Colonic mucosa (tissue), 4 donors: ENCODE measurements at regions not wholly inside any gene's neighbourhood (a gene's known extent, or its start where the extent isn't known, plus 50 kb on each side); places are given as distances from the start of the nearest gene placed in this dataset.
"Not testable (repeated sequence)": the region's sequence is repeated elsewhere in the genome, so short reads cannot be mapped to it uniquely, and the experiment has no call there.

Experiments
- DNase-seq: peaks from one replicate; pipeline ENCODE4 v3.0.0-alpha.2; 2020
- H3K27ac ChIP-seq: fragments of 200-600 bp; one replicate; pipeline ENCODE4 v1.8.0; 2021
- H3K27me3 ChIP-seq: fragments of 200-600 bp; one replicate; pipeline ENCODE4 v1.8.0; 2021
- H3K36me3 ChIP-seq: fragments of 200-600 bp; one replicate; pipeline ENCODE4 v1.8.0; 2021
- H3K4me1 ChIP-seq: fragments of 200-600 bp; one replicate; pipeline ENCODE4 v1.8.0; 2021; ENCODE audit warnings: mild to moderate bottlenecking
- H3K4me3 ChIP-seq: fragments of 200-600 bp; one replicate; pipeline ENCODE4 v1.8.0; 2021
- H3K9ac ChIP-seq, 2 donors: one replicate each; pipeline ENCODE4 v1.7.0; 2013; ENCODE audit warnings: control low read depth in 2 of 2, low read depth in 2 of 2, low read length in 2 of 2
- H3K9me3 ChIP-seq: fragments of 200-600 bp; one replicate; pipeline ENCODE4 v1.8.0; 2021
- CTCF ChIP-seq: fragments of 200-600 bp; IDR thresholded peaks from one replicate; pipeline ENCODE4 v1.8.0; 2022; ENCODE audit warnings: antibody characterized with exemption, mild to moderate bottlenecking
- intact Hi-C: fragments of 100-400 bp; cut with DNase I; formaldehyde crosslinking; loops from one replicate; pipeline ENCODE4 v1.14.1; 2022
- donor health status: healthy.
- donor health status: DM: no; HTN: no; CAD: no.
- donor health status: DM: no; HTN: no; CAD: no.

- no peak for TF ChIP-seq CTCF
- intact Hi-C loops: no loop called here
- Histone ChIP-seq H3K27me3 (no peaks in the 10 kb centered on the region), H3K4me1 (no peaks in the 10 kb centered on the region), H3K36me3 (no peaks in the 10 kb centered on the region), H3K27ac (no peak overlapping the region), H3K4me3 (no peak overlapping the region), H3K9me3 (no peaks in the 10 kb centered on the region), H3K9ac (no peak overlapping the region)
- DNase-seq: no peak
Measured at GRCh38 chr3:176848431-176849214, 348.7 kb downstream of the TBL1XR1 start.

- Histone ChIP-seq H3K4me1 (no peaks in the 10 kb centered on the region), H3K27ac (no peak overlapping the region), H3K9ac (no peak overlapping the region), H3K4me3 (no peak overlapping the region), H3K27me3 (no peaks in the 10 kb centered on the region), H3K36me3 (no peaks in the 10 kb centered on the region), H3K9me3 (no peaks in the 10 kb centered on the region)
- no peak for DNase-seq
- TF ChIP-seq CTCF: no peak
- intact Hi-C loops: no loop called here
Measured at GRCh38 chr3:176842914-176843313, 354.4 kb downstream of the TBL1XR1 start.

GRCh38 chr3:176840641-176841286 is 356.5 kb downstream of the TBL1XR1 start:
- H3K4me1 ChIP-seq: no peaks in the 10 kb centered on the region
- no peak overlapping the region for H3K9ac ChIP-seq
- intact Hi-C loops: no loop called here
- TF ChIP-seq CTCF: no peak
- H3K27me3 ChIP-seq: no peaks in the 10 kb centered on the region
- H3K36me3 ChIP-seq: no peaks in the 10 kb centered on the region
- H3K4me3 ChIP-seq: no peak overlapping the region
- DNase-seq: no peak
- no peak overlapping the region for H3K27ac ChIP-seq
- no peaks in the 10 kb centered on the region for H3K9me3 ChIP-seq

- Histone ChIP-seq H3K27ac (no peak overlapping the region), H3K27me3 (no peaks in the 10 kb centered on the region), H3K4me1 (no peaks in the 10 kb centered on the region), H3K36me3 (no peaks in the 10 kb centered on the region), H3K4me3 (no peak overlapping the region), H3K9me3 (no peaks in the 10 kb centered on the region), H3K9ac (no peak overlapping the region)
- DNase-seq: no peak
- TF ChIP-seq CTCF: no peak
- intact Hi-C loops: no loop called here
Measured at GRCh38 chr3:176839901-176840300, 357.4 kb downstream of the TBL1XR1 start.

GRCh38 chr3:176839466-176839865 is 357.8 kb downstream of the TBL1XR1 start:
- Histone ChIP-seq H3K9ac (no peak overlapping the region), H3K4me3 (no peak overlapping the region), H3K27ac (no peak overlapping the region), H3K4me1 (no peaks in the 10 kb centered on the region), H3K27me3 (no peaks in the 10 kb centered on the region), H3K36me3 (no peaks in the 10 kb centered on the region), H3K9me3 (no peaks in the 10 kb centered on the region)
- intact Hi-C loops: no loop called here
- no peak for DNase-seq
- no peak for TF ChIP-seq CTCF

GRCh38 chr3:176827244-176827643 is 370.0 kb downstream of the TBL1XR1 start:
- H3K36me3 ChIP-seq, H3K27me3 ChIP-seq, DNase-seq, H3K9ac ChIP-seq, H3K9me3 ChIP-seq, H3K27ac ChIP-seq, H3K4me1 ChIP-seq, intact Hi-C loops, H3K4me3 ChIP-seq: not testable (repeated sequence)
